ENCODE measurements at regions not wholly inside any gene's neighbourhood (a gene's known extent, or its start where the extent isn't known, plus 50 kb on each side); places are given as distances from the start of the nearest gene placed in this dataset.

DNA sequence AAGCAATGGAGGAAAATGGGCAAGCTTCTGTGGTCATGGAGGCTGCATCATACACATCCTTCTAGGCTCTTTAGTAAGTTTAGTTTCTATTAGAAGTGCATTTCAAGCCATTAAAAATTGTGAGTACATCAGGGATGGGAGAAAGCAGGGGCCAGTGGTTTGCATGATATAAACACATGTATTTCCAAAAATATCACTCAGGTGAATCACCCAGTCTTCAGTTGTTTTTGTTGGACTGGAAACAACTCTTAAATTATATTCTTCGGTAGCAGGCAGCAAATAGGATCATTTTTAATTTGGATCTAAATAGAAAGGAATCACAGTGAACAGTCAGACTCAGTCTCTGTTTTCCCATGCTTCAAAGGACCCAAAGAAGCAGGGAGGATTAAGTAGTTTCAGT is 657.9 kb downstream of the TLR4 start:
- Histone ChIP-seq H3K4me3 (no peak overlapping the region), H3K9ac (ENCODE audit: insufficient read length) (no peak overlapping the region), H3K9me3 (ENCODE audit: low read depth, low read length) (no peaks in the 10 kb centered on the region), H3K36me3 (ENCODE audit: insufficient read depth, low read length) (no peaks in the 10 kb centered on the region), H3K27ac (no peak overlapping the region)
- TF ChIP-seq EZH2 (IDR thresholded peaks at IDR 0.05) (no peak), FOXP2 (optimal IDR thresholded peaks at IDR 0.05; ENCODE audit: control extremely low read depth, extremely low read length, insufficient read depth) (no peak), POLR2AphosphoS5 (IDR thresholded peaks at IDR 0.05; ENCODE audit: borderline replicate concordance, low read depth, low read length) (no peak)
- no peak for DNase-seq (ENCODE audit: low read depth, low spot score)

DNA sequence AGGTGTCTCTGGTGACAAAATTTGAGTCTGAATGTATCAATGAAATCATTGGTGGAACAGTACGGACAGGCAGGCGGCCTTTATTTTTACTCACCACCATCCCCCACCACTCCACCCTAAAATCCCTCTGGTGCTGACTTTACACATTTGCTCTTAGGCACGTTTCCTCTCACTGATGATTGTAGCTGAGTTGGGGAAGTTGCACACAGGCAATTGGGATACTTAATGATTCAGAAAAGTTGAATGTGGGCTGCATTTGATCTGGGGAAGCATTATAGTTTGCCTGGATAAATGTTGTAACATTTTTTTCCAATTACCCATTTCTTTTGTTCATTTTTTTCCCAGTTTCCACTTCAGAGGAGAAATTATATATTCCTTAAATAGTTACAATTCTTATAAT is 658.4 kb downstream of the TLR4 start:
- Histone ChIP-seq H3K9ac (ENCODE audit: insufficient read length) (no peak overlapping the region), H3K36me3 (ENCODE audit: insufficient read depth, low read length) (no peaks in the 10 kb centered on the region), H3K27ac (no peak overlapping the region), H3K4me3 (no peak overlapping the region), H3K9me3 (ENCODE audit: low read depth, low read length) (no peaks in the 10 kb centered on the region)
- DNase-seq (ENCODE audit: low read depth, low spot score), result no peak
- TF ChIP-seq POLR2AphosphoS5 (IDR thresholded peaks at IDR 0.05; ENCODE audit: borderline replicate concordance, low read depth, low read length), result no peak
- TF ChIP-seq FOXP2 (optimal IDR thresholded peaks at IDR 0.05; ENCODE audit: control extremely low read depth, extremely low read length, insufficient read depth), result no peak
- TF ChIP-seq EZH2 (IDR thresholded peaks at IDR 0.05), result no peak

DNA sequence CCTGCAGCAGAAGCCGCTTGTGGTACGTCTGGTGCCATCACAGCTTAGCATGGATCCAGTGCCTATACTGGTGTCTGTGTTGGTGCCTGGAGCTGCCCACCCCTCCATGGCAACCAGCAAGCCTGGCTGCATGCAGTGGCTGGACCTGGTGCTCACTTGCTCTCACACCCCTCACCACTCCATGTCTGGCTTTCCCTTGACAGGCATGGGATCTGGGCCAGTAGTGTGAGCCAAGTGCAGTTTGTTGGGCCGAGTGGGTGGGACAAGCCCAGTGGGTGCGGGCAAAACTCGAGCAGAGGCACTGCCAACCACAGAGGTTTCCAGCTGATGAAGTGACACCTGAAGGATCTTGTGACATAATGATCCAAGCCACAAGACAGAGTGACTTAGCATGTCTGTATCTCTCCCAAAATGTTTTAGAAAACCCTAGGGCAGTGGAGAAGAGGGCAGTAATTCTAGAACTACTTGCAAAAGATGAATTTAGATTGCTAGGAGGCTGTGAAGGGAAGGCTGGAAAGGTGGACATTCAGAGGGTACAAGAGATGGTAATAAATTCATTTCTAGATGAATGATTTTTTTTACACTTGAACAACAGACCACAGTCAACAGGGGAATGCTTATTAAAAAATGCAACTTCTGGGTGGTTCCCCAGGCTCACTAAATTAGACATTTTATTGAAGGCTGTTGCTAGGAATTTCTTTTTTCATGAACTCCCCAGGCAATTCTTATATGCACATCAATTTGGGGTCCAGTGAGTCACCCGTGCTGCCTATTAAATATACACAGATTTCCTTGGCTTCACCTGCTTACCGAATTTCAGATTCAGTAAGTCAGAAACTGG is 660.3 kb downstream of the TLR4 start:
- Histone ChIP-seq H3K36me3 (ENCODE audit: insufficient read depth, low read length) (no peaks in the 10 kb centered on the region), H3K27ac (no peak overlapping the region), H3K4me3 (no peak overlapping the region), H3K9ac (ENCODE audit: insufficient read length) (no peak overlapping the region), H3K9me3 (ENCODE audit: low read depth, low read length) (no peaks in the 10 kb centered on the region)
- no peak for DNase-seq (ENCODE audit: low read depth, low spot score)
- TF ChIP-seq EZH2 (IDR thresholded peaks at IDR 0.05) (no peak), FOXP2 (optimal IDR thresholded peaks at IDR 0.05; ENCODE audit: control extremely low read depth, extremely low read length, insufficient read depth) (no peak), POLR2AphosphoS5 (IDR thresholded peaks at IDR 0.05; ENCODE audit: borderline replicate concordance, low read depth, low read length) (no peak)

DNA sequence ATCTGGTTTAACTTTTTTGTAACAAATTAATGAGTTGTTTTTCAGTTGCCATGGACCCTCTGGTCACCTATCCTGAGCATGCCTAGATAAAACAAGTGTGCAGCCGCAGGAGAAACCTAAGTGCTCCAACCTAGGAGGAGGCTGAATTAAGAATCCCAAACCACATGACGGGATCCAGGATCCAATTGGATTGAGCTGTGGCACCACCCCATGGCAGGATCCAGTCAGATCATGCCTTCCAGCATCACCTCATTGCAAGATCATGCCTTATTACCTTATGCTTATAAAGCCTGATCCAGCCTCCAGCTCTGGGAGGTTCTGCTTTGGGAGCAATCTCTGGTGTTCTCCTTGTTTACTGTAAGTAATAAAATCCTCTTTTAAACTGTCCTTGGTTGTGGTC is 662.0 kb downstream of the TLR4 start:
- Histone ChIP-seq H3K4me3 (no peak overlapping the region), H3K9ac (ENCODE audit: insufficient read length) (no peak overlapping the region), H3K36me3 (ENCODE audit: insufficient read depth, low read length) (no peaks in the 10 kb centered on the region), H3K9me3 (ENCODE audit: low read depth, low read length) (no peaks in the 10 kb centered on the region), H3K27ac (no peak overlapping the region)
- TF ChIP-seq POLR2AphosphoS5 (IDR thresholded peaks at IDR 0.05; ENCODE audit: borderline replicate concordance, low read depth, low read length), result no peak
- TF ChIP-seq EZH2 (IDR thresholded peaks at IDR 0.05), result no peak
- TF ChIP-seq FOXP2 (optimal IDR thresholded peaks at IDR 0.05; ENCODE audit: control extremely low read depth, extremely low read length, insufficient read depth), result no peak
- no peak for DNase-seq (ENCODE audit: low read depth, low spot score)

DNA sequence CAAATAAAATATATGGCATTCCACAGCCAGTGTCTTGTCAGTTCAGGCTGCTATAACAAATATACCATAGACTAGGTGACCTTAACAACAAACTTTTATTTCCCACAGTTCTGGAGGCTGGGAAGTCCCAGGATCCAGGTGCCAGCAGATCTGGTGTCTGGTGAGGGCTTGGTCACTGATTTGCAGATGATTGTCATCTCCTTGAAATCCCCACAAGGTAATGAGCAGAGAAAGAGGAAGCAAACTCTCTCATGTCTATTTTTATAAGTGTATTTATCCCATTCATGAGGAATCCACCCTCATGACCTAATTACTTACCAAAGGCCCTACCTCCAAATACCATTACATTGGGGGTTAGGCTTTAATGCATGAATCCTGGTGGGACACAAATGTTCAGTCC is 663.2 kb downstream of the TLR4 start:
- no peak for DNase-seq (ENCODE audit: low read depth, low spot score)
- TF ChIP-seq POLR2AphosphoS5 (IDR thresholded peaks at IDR 0.05; ENCODE audit: borderline replicate concordance, low read depth, low read length), result no peak
- no peak for TF ChIP-seq EZH2 (IDR thresholded peaks at IDR 0.05)
- TF ChIP-seq FOXP2 (optimal IDR thresholded peaks at IDR 0.05; ENCODE audit: control extremely low read depth, extremely low read length, insufficient read depth), result no peak
- Histone ChIP-seq H3K36me3 (ENCODE audit: insufficient read depth, low read length) (no peaks in the 10 kb centered on the region), H3K4me3 (no peak overlapping the region), H3K9me3 (ENCODE audit: low read depth, low read length) (no peaks in the 10 kb centered on the region), H3K27ac (no peak overlapping the region), H3K9ac (ENCODE audit: insufficient read length) (no peak overlapping the region)

- Histone ChIP-seq H3K27ac (no peak overlapping the region), H3K4me3 (no peak overlapping the region), H3K9me3 (ENCODE audit: low read depth, low read length) (no peaks in the 10 kb centered on the region), H3K36me3 (ENCODE audit: insufficient read depth, low read length) (no peaks in the 10 kb centered on the region), H3K9ac (ENCODE audit: insufficient read length) (no peak overlapping the region)
- no peak for TF ChIP-seq FOXP2 (optimal IDR thresholded peaks at IDR 0.05; ENCODE audit: control extremely low read depth, extremely low read length, insufficient read depth)
- TF ChIP-seq EZH2 (IDR thresholded peaks at IDR 0.05), result no peak
- TF ChIP-seq POLR2AphosphoS5 (IDR thresholded peaks at IDR 0.05; ENCODE audit: borderline replicate concordance, low read depth, low read length), result no peak
- DNase-seq (ENCODE audit: low read depth, low spot score), result no peak
Observed at GRCh38 chr9:118384531-118385100, 680.4 kb downstream of the TLR4 start.

GRCh38 chr9:118395415-118395814 is 691.2 kb downstream of the TLR4 start:
- no peak overlapping the region for H3K9ac ChIP-seq (ENCODE audit: insufficient read length)
- no peaks in the 10 kb centered on the region for H3K36me3 ChIP-seq (ENCODE audit: insufficient read depth, low read length)
- H3K27ac ChIP-seq, result no peak overlapping the region
- no peaks in the 10 kb centered on the region for H3K9me3 ChIP-seq (ENCODE audit: low read depth, low read length)
- DNase-seq (ENCODE audit: low read depth, low spot score), result no peak
- TF ChIP-seq EZH2 (IDR thresholded peaks at IDR 0.05), result no peak
- TF ChIP-seq FOXP2 (optimal IDR thresholded peaks at IDR 0.05; ENCODE audit: control extremely low read depth, extremely low read length, insufficient read depth), result no peak
- no peak for TF ChIP-seq POLR2AphosphoS5 (IDR thresholded peaks at IDR 0.05; ENCODE audit: borderline replicate concordance, low read depth, low read length)
- H3K4me3 ChIP-seq, result no peak overlapping the region

- no peak for DNase-seq (ENCODE audit: low read depth, low spot score)
- Histone ChIP-seq H3K4me3 (no peak overlapping the region), H3K9ac (ENCODE audit: insufficient read length) (no peak overlapping the region), H3K36me3 (ENCODE audit: insufficient read depth, low read length) (no peaks in the 10 kb centered on the region), H3K27ac (no peak overlapping the region), H3K9me3 (ENCODE audit: low read depth, low read length) (no peaks in the 10 kb centered on the region)
- no peak for TF ChIP-seq POLR2AphosphoS5 (IDR thresholded peaks at IDR 0.05; ENCODE audit: borderline replicate concordance, low read depth, low read length)
- no peak for TF ChIP-seq EZH2 (IDR thresholded peaks at IDR 0.05)
- TF ChIP-seq FOXP2 (optimal IDR thresholded peaks at IDR 0.05; ENCODE audit: control extremely low read depth, extremely low read length, insufficient read depth), result no peak
Observed at GRCh38 chr9:118401546-118401945, 697.3 kb downstream of the TLR4 start.

Measured in SK-N-MC (cell line).